ENCODE measurements at regions not wholly inside any gene's neighbourhood (a gene's known extent, or its start where the extent isn't known, plus 50 kb on each side); places are given as distances from the start of the nearest gene placed in this dataset.
"Not testable (repeated sequence)": the region's sequence is repeated elsewhere in the genome, so short reads cannot be mapped to it uniquely, and the experiment has no call there.

DNA sequence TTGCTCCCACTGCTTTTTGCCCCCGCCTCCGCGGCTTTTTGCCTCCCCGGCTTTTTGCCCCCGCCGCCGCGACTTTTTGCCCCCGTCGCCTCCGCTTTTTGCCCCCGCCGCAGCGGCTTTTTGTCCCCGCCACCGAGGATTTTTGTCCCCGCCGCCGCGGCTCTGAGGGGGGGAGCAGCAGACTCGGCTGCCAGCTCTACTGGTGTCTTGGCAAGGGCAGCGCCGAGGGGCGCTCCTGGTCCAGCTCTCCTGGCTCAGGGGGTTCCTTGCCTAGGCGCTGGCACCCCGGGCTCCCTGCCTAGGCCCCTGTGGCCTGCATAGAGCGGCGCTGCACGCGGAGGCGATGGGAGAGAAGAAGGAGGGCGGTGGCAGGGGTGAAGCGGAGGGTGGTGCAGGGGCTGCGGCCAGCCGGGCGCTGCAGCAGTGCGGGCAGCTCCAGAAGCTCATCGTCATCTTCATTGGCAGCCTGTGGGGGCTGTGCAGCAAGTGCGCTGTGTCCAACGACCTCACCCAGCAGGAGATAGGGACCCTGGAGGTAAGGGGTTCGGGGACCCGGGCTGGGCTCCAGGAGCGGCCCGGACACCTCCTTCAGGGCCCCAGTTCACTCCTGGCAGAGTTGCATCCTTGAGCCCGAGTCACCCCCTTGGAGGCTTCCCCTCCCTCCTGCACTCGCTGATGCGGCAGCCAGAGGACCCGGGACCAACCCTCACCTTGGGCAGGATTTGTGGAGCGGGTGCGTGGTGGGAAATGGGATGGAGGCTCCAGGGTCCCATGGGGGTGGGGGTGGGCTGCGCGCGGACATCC lies 642.4 kb downstream of the GOLGA6L6 start:
- H3K4me3 ChIP-seq (ENCODE audit: low read length): no peak overlapping the region
- no peak for DNase-seq (ENCODE audit: low read depth, low spot score)

DNA sequence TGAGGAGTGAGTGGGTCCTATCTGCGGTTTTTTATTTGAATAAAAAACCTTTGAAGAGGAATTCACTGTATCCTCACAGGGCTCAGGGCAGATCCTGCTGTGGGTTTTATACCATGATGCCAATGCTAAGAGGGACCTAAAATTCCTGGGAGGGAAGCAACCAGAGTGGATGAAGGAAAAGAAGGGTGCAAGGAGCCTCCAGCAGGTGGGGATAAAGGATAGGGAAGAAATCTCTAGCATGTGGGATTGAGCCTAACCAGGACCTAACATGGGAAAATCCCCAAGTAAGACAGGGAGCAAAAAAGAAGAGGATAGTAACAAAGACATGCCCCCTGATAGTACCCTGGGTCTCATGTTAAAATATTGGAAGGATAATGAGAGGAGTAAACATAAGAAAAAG lies 652.8 kb downstream of the GOLGA6L6 start:
- DNase-seq (ENCODE audit: low read depth, low spot score); H3K4me3 ChIP-seq (ENCODE audit: low read length): not testable (repeated sequence)

DNA sequence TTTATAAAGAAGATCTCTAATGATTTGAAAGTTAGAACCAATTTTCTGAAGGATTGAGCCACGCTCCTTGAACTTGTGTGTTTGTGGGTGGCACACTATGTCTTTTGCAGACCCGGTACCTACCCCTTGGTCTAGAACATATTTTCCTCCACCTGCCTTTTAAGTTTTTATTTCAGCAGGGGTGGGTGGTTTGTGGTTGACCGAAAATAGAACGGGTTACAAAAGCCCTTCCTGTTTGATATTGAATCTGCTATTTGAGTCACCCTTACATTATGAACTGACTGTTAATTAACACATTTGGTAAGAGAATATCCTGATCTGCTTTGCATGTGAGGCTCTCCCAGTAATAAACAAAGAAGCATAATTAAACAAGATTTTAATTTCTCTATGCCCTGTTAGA lies 697.5 kb downstream of the GOLGA6L6 start:
- not testable (repeated sequence) for DNase-seq (ENCODE audit: low read depth, low spot score); H3K4me3 ChIP-seq (ENCODE audit: low read length)

Data from Jurkat, Clone E6-1 (cell line).